T-cell (primary cell): ENCODE measurements at regions not wholly inside any gene's neighbourhood (a gene's known extent, or its start where the extent isn't known, plus 50 kb on each side); places are given as distances from the start of the nearest gene placed in this dataset.

ENCODE experiments used
- ATAC-seq, 4 experiments: fragments of 200-7000 bp in 3 of 4; fragments of 150-1000 bp in 1 of 4; cut with Tn5 transposase; replicated peaks in 1 of 4; 1 replicate in 3 of 4; 2 replicates in 1 of 4; pipeline ENCODE4 v1.10.0; 2021; ENCODE audit warnings: moderate library complexity in 3 of 4, mild to moderate bottlenecking in 2 of 4, moderate number of reproducible peaks in 1 of 4
- CTCF ChIA-PET, 2 donors: fragments of 300-600 bp; sonication (Branson Sonifier 250); formaldehyde crosslinking; loops; one replicate each; lab custom pipeline; 2022; ENCODE audit warnings: antibody characterized with exemption in 2 of 2; lab: Charles Lee
- POLR2A ChIA-PET, 2 donors: fragments of 300-600 bp; sonication (Branson Sonifier 250); formaldehyde crosslinking; loops; one replicate each; lab custom pipeline; 2022; ENCODE audit warnings: antibody characterized with exemption in 2 of 2; lab: Charles Lee
- DNase-seq, 35 experiments: peaks; one replicate each; pipeline versions ENCODE4 v3.0.0 to v3.0.0-alpha.2; 2013 to 2023
- H3K27ac ChIP-seq: one replicate; pipeline ENCODE4 v1.5.1; 2013; ENCODE audit warnings: low read length
- H3K27me3 ChIP-seq, 2 experiments: replicated peaks in 1 of 2; 1 replicate in 1 of 2; 2 replicates in 1 of 2; pipeline versions ENCODE4 v1.6.1 to v1.7.0; 2013; ENCODE audit warnings: low read length in 1 of 2, mixed read lengths in 1 of 2; ENCODE audit not compliant: control insufficient read depth in 2 of 2, insufficient read depth in 2 of 2; ENCODE audit errors: extremely low read depth in 1 of 2
- H3K36me3 ChIP-seq, 2 donors: 1 replicate in 1 of 2; 2 replicates in 1 of 2; pipeline versions ENCODE4 v1.6.1 to v1.7.0; 2013; ENCODE audit warnings: low read length in 1 of 2; ENCODE audit not compliant: control insufficient read depth in 2 of 2, insufficient read depth in 1 of 2; ENCODE audit errors: extremely low read depth in 1 of 2
- H3K4me1 ChIP-seq, 2 experiments: 1 replicate in 1 of 2; 2 replicates in 1 of 2; pipeline versions ENCODE4 v1.6.1 to v1.7.0; 2013; ENCODE audit warnings: low read length in 2 of 2, mixed read lengths in 1 of 2; ENCODE audit not compliant: insufficient read depth in 2 of 2, control insufficient read depth in 1 of 2; ENCODE audit errors: extremely low read depth in 1 of 2
- H3K4me3 ChIP-seq, 2 donors: 1 replicate in 1 of 2; 2 replicates in 1 of 2; pipeline versions ENCODE4 v1.5.1 to v1.7.0; 2013; ENCODE audit warnings: mild to moderate bottlenecking in 2 of 2, low read length in 1 of 2, moderate library complexity in 1 of 2; ENCODE audit not compliant: control insufficient read depth in 1 of 2; ENCODE audit errors: extremely low read depth in 1 of 2
- H3K9me3 ChIP-seq: 2 replicates; pipeline ENCODE4 v1.7.0; 2013
- H3K27ac Mint-ChIP-seq, 2 donors: one replicate each; pipeline ENCODE4 v1.8.0; 2020 to 2021; ENCODE audit warnings: mild to moderate bottlenecking in 2 of 2, mixed read lengths in 2 of 2
- H3K27me3 Mint-ChIP-seq, 2 donors: one replicate each; pipeline ENCODE4 v1.8.0; 2021 to 2022; ENCODE audit warnings: mixed read lengths in 2 of 2
- H3K36me3 Mint-ChIP-seq: one replicate; pipeline ENCODE4 v1.8.0; 2021; ENCODE audit warnings: mixed read lengths
- H3K4me1 Mint-ChIP-seq, 3 donors: one replicate each; pipeline ENCODE4 v1.8.0; 2020 to 2022; ENCODE audit warnings: mixed read lengths in 3 of 3, mild to moderate bottlenecking in 1 of 3
- H3K4me3 Mint-ChIP-seq, 3 donors: one replicate each; pipeline ENCODE4 v1.8.0; 2020 to 2022; ENCODE audit warnings: mild to moderate bottlenecking in 3 of 3, mixed read lengths in 3 of 3, moderate library complexity in 3 of 3
- H3K9me3 Mint-ChIP-seq, 3 donors: one replicate each; pipeline ENCODE4 v1.8.0; 2020 to 2022; ENCODE audit warnings: mixed read lengths in 3 of 3
- WGBS: methylation state at CpG from one replicate; pipeline ENCODE4 v1.1.5; 2013; ENCODE audit warnings: missing lambda C conversion rate; ENCODE audit not compliant: insufficient coverage; 5-methylcytosine and 5-hydroxymethylcytosine counted together

DNA sequence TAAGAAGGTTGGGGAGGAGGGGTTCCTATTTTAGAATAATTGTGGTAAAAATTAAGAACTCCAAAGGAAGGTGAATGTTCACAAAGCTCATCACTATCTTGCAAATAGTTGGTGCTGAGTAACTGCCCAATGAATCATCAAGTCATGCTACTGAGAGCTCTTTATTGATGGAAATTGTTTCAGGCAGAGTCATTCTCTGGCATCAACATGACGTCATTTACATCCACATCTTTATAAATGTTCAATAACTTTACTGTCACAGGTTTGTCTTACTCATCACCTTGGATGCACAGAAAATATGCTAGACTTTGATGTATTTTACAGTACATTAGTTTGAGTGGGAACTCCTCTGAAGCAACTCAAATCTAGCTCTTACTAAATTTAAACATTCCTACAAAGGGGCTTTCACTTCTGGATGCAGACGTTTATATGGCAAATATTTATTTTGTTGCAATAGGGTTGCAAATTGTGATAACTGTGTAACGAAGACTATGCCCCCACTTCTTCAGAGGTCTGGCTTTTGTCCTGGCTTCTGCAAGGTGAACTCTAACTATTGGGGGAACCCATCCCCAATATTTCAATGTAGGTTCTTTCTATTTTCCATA lies 273.7 kb upstream of the AJAP1 start:
- no peak for ATAC-seq
- H3K27ac Mint-ChIP-seq, result no peak overlapping the region

DNA sequence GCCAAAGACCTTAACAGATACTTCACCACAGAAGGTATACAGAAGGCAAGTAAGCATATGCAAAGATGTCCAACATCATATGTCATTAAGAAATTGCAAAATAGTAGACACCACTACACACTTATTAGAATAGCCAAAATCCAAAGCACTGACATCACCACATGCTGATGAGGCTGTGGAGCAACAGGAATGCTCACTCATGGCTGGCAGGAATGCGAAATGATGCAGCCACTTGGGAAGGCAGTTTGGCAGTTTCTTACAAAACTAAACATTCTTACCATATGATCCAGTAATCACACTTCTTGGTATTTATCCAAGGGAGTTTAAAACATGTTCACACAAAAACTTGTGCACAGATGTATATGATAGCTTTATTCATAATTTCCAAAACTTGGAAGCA lies 261.2 kb upstream of the AJAP1 start:
- no peak overlapping the region for H3K27ac Mint-ChIP-seq
- ChIA-PET CTCF (no interaction called here), POLR2A (no interaction called here)
- H3K27me3 Mint-ChIP-seq, result peaks cover 11 to 16% of the 10 kb centered on the region in 2 donors
- no peak for DNase-seq
- Histone ChIP-seq H3K36me3 (no peaks in the 10 kb centered on the region), H3K27me3 (peaks cover 0 to 11% of the 10 kb centered on the region in 2 experiments), H3K9me3 (no peaks in the 10 kb centered on the region), H3K27ac (no peak overlapping the region), H3K4me3 (no peak overlapping the region), H3K4me1 (no peaks in the 10 kb centered on the region)
- no CpG with 5 or more reads among the region's 1 CpG for WGBS
- H3K9me3 Mint-ChIP-seq, result peaks cover 5 to 31% (median 14%) of the 10 kb centered on the region in 3 donors
- H3K4me3 Mint-ChIP-seq, result no peak overlapping the region
- no peaks in the 10 kb centered on the region for H3K36me3 Mint-ChIP-seq
- H3K4me1 Mint-ChIP-seq, result no peaks in the 10 kb centered on the region
- ATAC-seq, result no peak

More for the DNA sequence above, 273.7 kb upstream of the AJAP1 start:
- no peak for DNase-seq
- H3K9me3 ChIP-seq, result no peaks in the 10 kb centered on the region
- no peaks in the 10 kb centered on the region for H3K4me1 ChIP-seq
- no peaks in the 10 kb centered on the region for H3K36me3 ChIP-seq
- H3K36me3 Mint-ChIP-seq, result no peaks in the 10 kb centered on the region
- H3K9me3 Mint-ChIP-seq, result peaks cover 3 to 19% (median 14%) of the 10 kb centered on the region in 3 donors
- WGBS, result no CpG with 5 or more reads among the region's 3 CpGs
- peaks cover 0 to 15% of the 10 kb centered on the region in 2 experiments for H3K27me3 ChIP-seq
- H3K4me1 Mint-ChIP-seq, result peaks cover 0 to 7% (median 6%) of the 10 kb centered on the region in 3 donors
- H3K27me3 Mint-ChIP-seq, result peaks cover 7 to 9% of the 10 kb centered on the region in 2 donors
- ChIA-PET POLR2A (no interaction called here), CTCF (no interaction called here)
- no peak overlapping the region for H3K4me3 ChIP-seq
- no peak overlapping the region for H3K27ac ChIP-seq
- H3K4me3 Mint-ChIP-seq, result no peak overlapping the region

DNA sequence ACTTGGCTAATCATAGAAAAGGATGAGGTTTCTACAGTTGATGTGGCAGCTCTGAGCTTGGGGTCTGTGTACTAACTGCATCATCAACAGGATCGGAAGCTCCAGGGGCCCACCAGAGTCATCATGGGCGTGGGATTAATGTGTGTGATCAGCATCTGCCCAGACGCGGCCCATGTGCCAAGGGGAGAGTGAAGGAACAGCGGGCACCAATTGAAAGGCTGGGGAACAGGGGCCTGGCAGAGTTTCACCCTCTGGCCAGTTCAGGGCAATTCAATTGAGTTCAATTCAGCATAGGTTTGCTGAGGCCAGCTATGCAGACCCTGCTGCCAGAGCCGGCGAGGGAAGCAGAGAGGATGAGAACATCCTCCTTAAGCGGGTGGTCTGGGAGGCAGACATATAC lies 260.0 kb upstream of the AJAP1 start:
- POLR2A ChIA-PET, result no interaction called here
- no peak overlapping the region for H3K27ac ChIP-seq
- 90% methylated on average over 8 of the region's 8 CpGs for WGBS
- H3K9me3 ChIP-seq, result no peaks in the 10 kb centered on the region
- no peaks in the 10 kb centered on the region for H3K4me1 ChIP-seq
- no peaks in the 10 kb centered on the region for H3K36me3 ChIP-seq
- H3K27me3 ChIP-seq, result peaks cover 0 to 14% of the 10 kb centered on the region in 2 experiments
- ATAC-seq, result no peak
- H3K4me3 ChIP-seq, result no peak overlapping the region
- Mint-ChIP-seq H3K4me1 (no peaks in the 10 kb centered on the region), H3K36me3 (no peaks in the 10 kb centered on the region), H3K9me3 (peaks cover 5 to 31% (median 10%) of the 10 kb centered on the region in 3 donors), H3K27me3 (peaks cover 10 to 16% of the 10 kb centered on the region in 2 donors), H3K27ac (no peak overlapping the region), H3K4me3 (no peak overlapping the region)
- DNase-seq, result no peak
- CTCF ChIA-PET, result no interaction called here

DNA sequence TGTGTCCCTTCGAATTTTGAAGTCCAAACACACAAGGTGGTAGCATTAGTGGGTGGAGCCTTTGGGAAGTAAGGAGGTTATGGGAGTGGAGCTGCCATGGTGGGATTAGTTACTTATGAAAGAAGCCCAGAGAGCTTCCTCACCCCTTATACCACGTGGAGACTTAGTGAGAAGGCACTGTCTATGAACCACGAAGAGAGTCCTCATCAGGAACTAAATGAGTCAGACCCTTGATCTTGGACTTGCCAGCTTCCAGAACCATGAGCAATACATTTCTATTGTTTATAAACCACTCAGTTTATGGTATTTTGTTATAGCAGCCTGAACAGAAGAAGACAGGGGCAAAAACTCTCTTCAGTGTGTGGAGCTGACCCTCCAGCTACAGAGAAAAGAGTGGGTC lies 259.3 kb upstream of the AJAP1 start:
- Mint-ChIP-seq H3K4me3 (no peak overlapping the region), H3K4me1 (no peaks in the 10 kb centered on the region), H3K27me3 (peaks cover 10 to 11% of the 10 kb centered on the region in 2 donors), H3K27ac (no peak overlapping the region), H3K36me3 (no peaks in the 10 kb centered on the region), H3K9me3 (peaks cover 5 to 28% (median 7%) of the 10 kb centered on the region in 3 donors)
- H3K27ac ChIP-seq, result no peak overlapping the region
- ATAC-seq (no peak), DNase-seq (no peak)
- WGBS, result no CpG with 5 or more reads among the region's 3 CpGs
- no peaks in the 10 kb centered on the region for H3K36me3 ChIP-seq
- H3K9me3 ChIP-seq, result no peaks in the 10 kb centered on the region
- H3K27me3 ChIP-seq, result peaks cover 0 to 8% of the 10 kb centered on the region in 2 experiments
- POLR2A ChIA-PET, result no interaction called here
- no peak overlapping the region for H3K4me3 ChIP-seq
- CTCF ChIA-PET, result no interaction called here
- H3K4me1 ChIP-seq, result no peaks in the 10 kb centered on the region

DNA sequence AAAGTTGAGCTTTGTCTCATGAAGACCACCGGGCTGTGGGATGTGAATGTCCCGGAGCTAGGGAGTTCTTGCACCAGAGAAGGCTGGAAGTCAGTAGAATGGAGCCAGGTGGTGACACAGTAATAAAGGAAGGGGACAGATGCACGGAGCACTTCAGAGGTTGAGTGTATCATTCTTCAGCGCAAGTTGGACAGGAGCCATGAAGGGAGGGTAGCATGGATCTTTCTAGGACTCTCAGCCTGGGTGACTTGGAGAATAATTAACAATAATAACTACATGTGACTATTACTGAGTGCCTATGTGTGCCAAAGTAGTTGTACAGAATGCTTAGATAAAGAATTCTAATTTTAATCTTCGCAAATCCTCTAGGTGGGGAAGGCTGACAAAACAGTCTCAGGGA lies 258.7 kb upstream of the AJAP1 start:
- ChIA-PET CTCF (no interaction called here), POLR2A (no interaction called here)
- Mint-ChIP-seq H3K9me3 (peaks cover 5 to 28% (median 7%) of the 10 kb centered on the region in 3 donors), H3K27ac (no peak overlapping the region), H3K4me1 (no peaks in the 10 kb centered on the region), H3K36me3 (no peaks in the 10 kb centered on the region), H3K4me3 (no peak overlapping the region), H3K27me3 (peaks cover 9 to 10% of the 10 kb centered on the region in 2 donors)
- peaks cover 0 to 9% of the 10 kb centered on the region in 2 experiments for H3K27me3 ChIP-seq
- DNase-seq (no peak), ATAC-seq (no peak)
- H3K4me1 ChIP-seq, result no peaks in the 10 kb centered on the region
- H3K27ac ChIP-seq, result no peak overlapping the region
- H3K36me3 ChIP-seq, result no peaks in the 10 kb centered on the region
- H3K4me3 ChIP-seq, result no peak overlapping the region
- H3K9me3 ChIP-seq, result no peaks in the 10 kb centered on the region
- 90% methylated on average over 3 of the region's 5 CpGs for WGBS

DNA sequence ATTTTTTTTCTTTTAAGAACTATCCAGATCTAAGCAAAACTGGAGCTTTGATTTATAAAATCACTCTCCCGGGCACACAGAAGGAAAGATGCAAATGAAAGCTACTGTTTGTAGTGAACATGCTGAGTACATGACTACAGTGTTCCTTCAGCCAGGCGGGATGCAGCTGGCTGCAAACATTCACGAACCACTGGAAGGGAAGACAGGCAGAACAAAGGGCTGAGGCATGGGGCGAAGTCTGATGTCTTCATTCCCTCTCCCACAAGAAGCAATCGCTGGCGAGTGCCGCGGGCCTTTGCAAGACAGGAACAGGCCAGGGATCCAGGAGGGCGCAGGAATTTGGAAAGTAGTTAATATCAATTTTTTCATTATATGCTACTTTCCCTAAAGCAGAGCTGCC lies 257.9 kb upstream of the AJAP1 start:
- WGBS, result 100% methylated on average over 1 of the region's 9 CpGs
- H3K4me3 ChIP-seq, result no peak overlapping the region
- Mint-ChIP-seq H3K4me1 (no peaks in the 10 kb centered on the region), H3K9me3 (peaks cover 5 to 28% (median 7%) of the 10 kb centered on the region in 3 donors), H3K27me3 (peaks cover 5 to 10% of the 10 kb centered on the region in 2 donors), H3K27ac (no peak overlapping the region), H3K4me3 (no peak overlapping the region), H3K36me3 (no peaks in the 10 kb centered on the region)
- H3K27ac ChIP-seq, result no peak overlapping the region
- ATAC-seq, result no peak
- no peaks in the 10 kb centered on the region for H3K4me1 ChIP-seq
- CTCF ChIA-PET, result no interaction called here
- no peak for DNase-seq
- POLR2A ChIA-PET, result no interaction called here
- no peaks in the 10 kb centered on the region for H3K9me3 ChIP-seq
- H3K36me3 ChIP-seq, result no peaks in the 10 kb centered on the region
- H3K27me3 ChIP-seq, result peaks cover 0 to 13% of the 10 kb centered on the region in 2 experiments
